NCI-H345 treated with DMSO at 0.1 percent for 48 hours (cell line): ENCODE measurements at regions not wholly inside any gene's neighbourhood (a gene's known extent, or its start where the extent isn't known, plus 50 kb on each side); places are given as distances from the start of the nearest gene placed in this dataset.
"Not testable (repeated sequence)": the region's sequence is repeated elsewhere in the genome, so short reads cannot be mapped to it uniquely, and the experiment has no call there.

Source experiments
- DNase-seq: peaks from one replicate; lab custom pipeline; 2025; ENCODE audit not compliant: unreplicated experiment; lab: John Stamatoyannopoulos, UW

- DNase-seq, result no peak
These were observed 451.6 kb downstream of the TRHDE start for GRCh38 chr12:72723732-72724131.

GRCh38 chr12:72729451-72730010, 457.4 kb downstream of the TRHDE start:
- DNase-seq, result no peak

GRCh38 chr12:72734581-72734980, 462.4 kb downstream of the TRHDE start:
- no peak for DNase-seq

GRCh38 chr12:72738811-72739210, 466.6 kb downstream of the TRHDE start:
- DNase-seq, result no peak

GRCh38 chr12:72740064-72740463, 467.9 kb downstream of the TRHDE start:
- no peak for DNase-seq

- DNase-seq, result no peak
These were observed 470.4 kb downstream of the TRHDE start for GRCh38 chr12:72742568-72742967.

GRCh38 chr12:72746048-72746447, 473.9 kb downstream of the TRHDE start:
- DNase-seq, result no peak

GRCh38 chr12:72747111-72747849, 475.1 kb downstream of the TRHDE start:
- no peak for DNase-seq

- no peak for DNase-seq
These were observed 476.8 kb downstream of the TRHDE start for GRCh38 chr12:72748971-72749370.

GRCh38 chr12:72753571-72753970, 481.4 kb downstream of the TRHDE start:
- DNase-seq, result no peak

GRCh38 chr12:72754026-72754425, 481.9 kb downstream of the TRHDE start:
- DNase-seq, result not testable (repeated sequence)

- no peak for DNase-seq
These were observed 494.3 kb downstream of the TRHDE start for GRCh38 chr12:72766517-72766916.

- DNase-seq, result no peak
These were observed 501.9 kb downstream of the TRHDE start for GRCh38 chr12:72774023-72774422.

GRCh38 chr12:72777806-72778205, 505.6 kb downstream of the TRHDE start:
- no peak for DNase-seq

- no peak for DNase-seq
These were observed 518.1 kb downstream of the TRHDE start for GRCh38 chr12:72790273-72790672.

GRCh38 chr12:72792889-72793288, 520.7 kb downstream of the TRHDE start:
- no peak for DNase-seq

GRCh38 chr12:72793796-72794195, 521.6 kb downstream of the TRHDE start:
- no peak for DNase-seq

- DNase-seq, result no peak
These were observed 543.3 kb downstream of the TRHDE start for GRCh38 chr12:72815421-72815820.

- DNase-seq, result no peak
These were observed 556.6 kb downstream of the TRHDE start for GRCh38 chr12:72828662-72829324.

- no peak for DNase-seq
These were observed 557.7 kb downstream of the TRHDE start for GRCh38 chr12:72829838-72830237.

- DNase-seq, result no peak
These were observed 559.9 kb downstream of the TRHDE start for GRCh38 chr12:72832024-72832423.

GRCh38 chr12:72836194-72836593, 564.0 kb downstream of the TRHDE start:
- no peak for DNase-seq
